NCI-H2196 treated with DMSO at 0.1 percent for 48 hours (cell line): ENCODE measurements at regions not wholly inside any gene's neighbourhood (a gene's known extent, or its start where the extent isn't known, plus 50 kb on each side); places are given as distances from the start of the nearest gene placed in this dataset.
"Not testable (repeated sequence)": the region's sequence is repeated elsewhere in the genome, so short reads cannot be mapped to it uniquely, and the experiment has no call there.

Experiments
- DNase-seq: peaks from one replicate; lab custom pipeline; 2025; ENCODE audit not compliant: unreplicated experiment; lab: John Stamatoyannopoulos, UW

GRCh38 chr12:47610686-47611252 is 95.1 kb downstream of the RPAP3 start:
- DNase-seq = no peak

GRCh38 chr12:47609806-47610205 is 96.0 kb downstream of the RPAP3 start:
- no peak for DNase-seq

DNA sequence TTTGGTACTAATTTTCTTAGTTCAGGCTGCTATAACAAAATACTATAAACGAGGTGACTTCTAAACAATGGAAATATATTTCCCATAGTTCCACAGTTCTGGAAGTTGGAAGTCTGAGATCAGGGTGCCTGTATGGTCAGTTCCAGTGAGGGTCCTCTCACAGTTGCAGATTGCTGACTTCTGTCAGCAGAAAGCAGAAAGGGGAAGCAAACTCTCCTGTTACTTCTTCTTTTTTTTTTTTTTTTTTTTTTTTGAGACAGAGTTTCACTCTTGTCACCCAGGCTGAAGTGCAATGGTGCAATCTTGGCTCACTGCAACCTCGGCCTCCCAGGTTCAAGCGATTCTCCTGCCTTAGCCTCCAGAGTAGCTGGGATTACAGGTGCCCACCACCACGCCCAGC is 97.2 kb downstream of the RPAP3 start:
- DNase-seq = not testable (repeated sequence)

GRCh38 chr12:47604221-47604873 is 101.5 kb downstream of the RPAP3 start:
- DNase-seq = no peak

- DNase-seq = no peak
Measured at GRCh38 chr12:47602949-47603558, 102.8 kb downstream of the RPAP3 start.

DNA sequence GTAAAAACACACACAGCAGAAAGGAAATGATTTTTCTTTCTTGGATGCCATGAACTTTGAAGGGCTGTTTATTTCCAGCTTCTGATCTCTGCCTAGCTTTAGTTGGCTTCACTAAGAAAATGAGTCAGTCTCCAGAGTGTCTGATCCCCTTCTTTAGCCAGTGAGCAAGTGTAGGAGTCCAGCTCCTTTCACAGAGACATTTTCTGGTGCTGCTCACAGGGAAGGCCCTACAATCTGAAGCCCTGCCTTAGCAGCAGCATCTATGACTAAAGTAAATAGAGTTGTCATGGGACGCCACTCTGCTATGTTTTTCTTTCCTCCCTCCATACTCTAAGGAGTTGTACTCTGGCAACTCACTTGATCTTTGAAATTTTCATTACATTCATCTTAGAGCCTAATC is 103.5 kb downstream of the RPAP3 start:
- no peak for DNase-seq

- no peak for DNase-seq
Measured at GRCh38 chr12:47601071-47601470, 104.8 kb downstream of the RPAP3 start.

GRCh38 chr12:47591795-47592194 is 114.0 kb downstream of the RPAP3 start:
- no peak for DNase-seq

- DNase-seq = no peak
Measured at GRCh38 chr12:47591361-47591791, 114.5 kb downstream of the RPAP3 start.

DNA sequence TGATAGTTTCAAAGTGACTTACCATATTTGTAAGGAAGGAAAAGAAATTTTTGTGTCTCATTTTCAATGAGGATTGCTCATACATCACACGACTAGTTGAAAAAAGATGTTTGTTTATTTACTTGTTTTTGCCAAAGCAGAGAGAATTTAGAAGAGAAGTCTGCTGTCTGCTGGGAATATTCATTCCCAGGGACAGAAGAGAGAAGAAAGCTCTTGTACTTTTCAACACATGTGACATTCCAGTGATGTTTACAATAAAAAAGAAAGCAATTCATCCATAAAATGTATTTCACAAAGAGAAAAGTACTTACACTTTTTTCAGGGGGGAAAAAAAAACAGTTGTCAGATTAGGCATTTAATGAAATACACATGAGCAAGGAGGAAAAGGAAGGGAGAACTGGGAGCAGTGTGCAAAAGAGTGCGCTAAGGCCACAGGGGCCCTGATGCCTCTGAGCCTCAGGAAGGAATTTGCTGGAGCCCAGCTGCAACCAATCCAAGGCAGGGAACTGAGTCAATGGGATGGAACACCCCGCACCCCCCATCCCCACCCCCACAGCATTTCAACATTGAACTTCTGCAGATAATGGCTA is 115.0 kb downstream of the RPAP3 start:
- DNase-seq = no peak

- DNase-seq = no peak
Measured at GRCh38 chr12:47586952-47587669, 118.7 kb downstream of the RPAP3 start.

GRCh38 chr12:47585507-47585906 is 120.3 kb downstream of the RPAP3 start:
- DNase-seq = no peak

DNA sequence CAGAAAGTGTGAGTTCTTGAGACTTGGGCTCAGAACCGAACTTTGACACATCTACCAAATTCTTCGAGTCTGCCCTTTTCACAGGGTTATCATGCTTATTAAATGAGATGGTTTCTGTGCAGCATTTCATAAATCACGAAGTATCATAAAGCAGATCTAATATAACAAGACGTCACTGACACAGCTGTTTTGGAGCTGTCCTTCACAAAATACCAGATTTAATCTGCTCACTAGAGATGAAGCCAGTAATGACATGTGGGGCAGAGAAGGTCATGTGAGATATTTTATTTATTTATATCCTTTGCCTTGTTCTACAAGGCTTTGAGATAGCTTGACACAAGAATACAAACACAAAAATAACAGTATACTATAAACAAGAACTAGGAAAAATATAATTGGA is 127.0 kb downstream of the RPAP3 start:
- DNase-seq = no peak

GRCh38 chr12:47577206-47577989 is 128.4 kb downstream of the RPAP3 start:
- no peak for DNase-seq

DNA sequence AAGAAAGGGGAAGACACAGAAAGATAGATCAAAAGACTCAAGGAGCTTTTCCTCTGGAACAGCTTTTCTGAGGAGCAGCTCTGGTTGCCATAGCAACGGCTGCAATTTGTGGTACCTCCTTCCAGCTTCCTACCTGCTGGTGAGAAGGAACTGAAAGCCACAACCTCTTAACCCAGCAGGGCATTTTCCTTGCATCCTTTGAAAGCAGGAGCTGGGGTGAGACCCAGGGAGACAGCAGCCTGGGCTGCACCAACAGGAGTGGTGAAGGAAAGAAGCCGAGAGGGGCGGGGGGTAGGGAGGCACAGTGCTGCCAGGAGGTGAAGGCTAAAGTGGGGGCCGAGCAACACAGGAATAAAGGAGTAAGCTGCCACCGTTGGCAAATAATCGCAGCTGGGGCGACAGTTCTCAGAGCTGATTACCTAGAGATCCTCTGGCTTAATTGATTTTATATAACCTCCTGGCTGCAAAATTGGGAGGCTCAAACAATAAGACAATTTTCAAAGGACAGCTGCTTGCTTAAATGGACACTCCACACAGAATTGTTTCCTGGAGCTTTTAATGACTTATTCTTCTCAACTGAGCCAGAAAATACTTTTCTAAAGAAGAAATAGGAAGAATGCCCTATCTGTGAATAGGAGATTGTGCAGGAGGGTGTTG is 129.4 kb downstream of the RPAP3 start:
- DNase-seq = no peak

DNA sequence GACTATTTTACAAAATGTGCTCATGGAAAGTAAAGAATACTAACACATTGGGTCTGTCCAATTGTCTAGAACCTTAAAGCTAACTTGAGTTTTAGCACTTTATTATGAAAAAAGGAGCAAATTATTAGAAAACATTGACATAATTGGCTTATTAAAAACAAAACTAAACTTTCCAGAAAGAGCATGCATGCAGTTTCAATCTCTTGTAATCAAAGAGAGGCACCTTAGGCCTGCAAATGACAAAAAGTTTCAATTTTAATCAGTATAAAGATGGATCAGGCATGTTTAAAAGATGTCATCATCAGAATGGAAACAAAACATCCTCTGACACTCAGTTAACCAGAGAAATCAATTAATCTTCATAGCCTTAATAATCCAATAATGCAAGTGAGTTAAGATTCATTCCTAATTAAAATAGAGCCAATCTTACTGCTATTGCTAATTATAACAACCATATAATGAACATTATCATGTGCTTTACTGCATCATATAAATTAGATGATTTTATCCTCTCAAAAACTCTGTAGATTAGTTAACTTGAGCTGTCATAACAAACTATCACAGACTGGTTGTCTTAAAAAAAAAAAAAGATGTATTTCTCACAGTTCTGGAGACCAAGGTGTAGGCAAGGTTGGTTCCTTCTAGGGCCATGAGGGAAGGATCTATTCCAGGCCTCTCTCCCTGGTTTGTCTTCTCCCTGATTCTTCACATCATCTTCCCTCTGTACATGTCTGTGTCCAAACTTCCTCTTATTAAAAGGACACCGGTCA is 131.4 kb downstream of the RPAP3 start:
- no peak for DNase-seq

- no peak for DNase-seq
Measured at GRCh38 chr12:47573146-47573659, 132.6 kb downstream of the RPAP3 start.

- no peak for DNase-seq
Measured at GRCh38 chr12:47570151-47570550, 135.7 kb downstream of the RPAP3 start.

DNA sequence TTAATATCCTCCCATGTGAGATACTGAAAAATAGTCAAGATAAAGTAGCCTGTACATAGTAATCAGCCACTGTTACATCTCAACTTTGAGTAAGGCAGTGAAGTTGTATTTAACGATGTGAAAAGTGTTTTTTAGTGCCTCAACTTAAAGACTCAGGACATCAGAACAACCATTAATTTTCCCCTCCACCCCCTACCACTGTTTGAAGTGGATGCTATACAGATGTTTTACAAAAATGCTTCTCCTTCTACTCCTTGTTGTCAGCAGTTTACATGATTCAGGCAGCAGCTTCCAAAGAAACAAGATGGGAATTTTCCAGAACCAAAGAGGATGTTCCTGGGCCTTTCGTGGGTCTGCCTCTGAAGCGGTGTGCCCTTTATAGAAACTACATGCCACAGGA is 143.6 kb downstream of the RPAP3 start:
- DNase-seq = no peak
